ENCODE measurements at regions not wholly inside any gene's neighbourhood (a gene's known extent, or its start where the extent isn't known, plus 50 kb on each side); places are given as distances from the start of the nearest gene placed in this dataset.

DNA sequence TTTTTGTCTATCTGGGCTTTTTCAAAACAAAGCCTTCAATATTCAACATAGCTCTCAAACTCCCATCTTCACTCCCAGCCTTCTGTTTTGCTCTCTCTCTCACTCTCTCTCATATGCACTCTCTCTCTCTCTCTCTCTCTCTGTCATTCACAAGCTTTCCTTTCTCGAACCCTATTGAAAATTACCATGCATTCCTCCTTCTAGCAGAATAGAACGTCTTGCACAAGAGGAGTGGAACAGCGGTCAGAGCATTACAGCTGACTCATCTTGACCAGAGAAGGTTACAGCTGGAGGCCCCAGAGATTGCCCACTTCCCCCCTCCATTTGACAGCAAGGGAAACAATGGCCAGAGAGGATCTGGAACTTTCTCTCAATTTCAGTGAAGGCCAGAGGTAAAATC is 51.0 kb upstream of the LIFR start:
- in situ Hi-C loops (cut with MboI; ENCODE audit: low sequenced_read_pairs, unreplicated experiment): no loop called here
- DNase-seq (ENCODE audit: low spot score): no peak
- TF ChIP-seq, protein P1, sequence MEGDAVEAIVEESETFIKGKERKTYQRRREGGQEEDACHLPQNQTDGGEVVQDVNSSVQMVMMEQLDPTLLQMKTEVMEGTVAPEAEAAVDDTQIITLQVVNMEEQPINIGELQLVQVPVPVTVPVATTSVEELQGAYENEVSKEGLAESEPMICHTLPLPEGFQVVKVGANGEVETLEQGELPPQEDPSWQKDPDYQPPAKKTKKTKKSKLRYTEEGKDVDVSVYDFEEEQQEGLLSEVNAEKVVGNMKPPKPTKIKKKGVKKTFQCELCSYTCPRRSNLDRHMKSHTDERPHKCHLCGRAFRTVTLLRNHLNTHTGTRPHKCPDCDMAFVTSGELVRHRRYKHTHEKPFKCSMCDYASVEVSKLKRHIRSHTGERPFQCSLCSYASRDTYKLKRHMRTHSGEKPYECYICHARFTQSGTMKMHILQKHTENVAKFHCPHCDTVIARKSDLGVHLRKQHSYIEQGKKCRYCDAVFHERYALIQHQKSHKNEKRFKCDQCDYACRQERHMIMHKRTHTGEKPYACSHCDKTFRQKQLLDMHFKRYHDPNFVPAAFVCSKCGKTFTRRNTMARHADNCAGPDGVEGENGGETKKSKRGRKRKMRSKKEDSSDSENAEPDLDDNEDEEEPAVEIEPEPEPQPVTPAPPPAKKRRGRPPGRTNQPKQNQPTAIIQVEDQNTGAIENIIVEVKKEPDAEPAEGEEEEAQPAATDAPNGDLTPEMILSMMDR (IDR thresholded peaks at IDR 0.05; ENCODE audit: borderline replicate concordance, control extremely low read depth, extremely low read depth, insufficient read depth, missing control alignments): no peak

GRCh38 chr5:38607930-38608564 is 51.6 kb upstream of the LIFR start:
- no peak for DNase-seq (ENCODE audit: low spot score)
- in situ Hi-C loops (cut with MboI; ENCODE audit: low sequenced_read_pairs, unreplicated experiment): no loop called here

GRCh38 chr5:38608874-38609273 is 52.4 kb upstream of the LIFR start:
- in situ Hi-C loops (cut with MboI; ENCODE audit: low sequenced_read_pairs, unreplicated experiment): no loop called here
- no peak for DNase-seq (ENCODE audit: low spot score)
- TF ChIP-seq, protein P1 (IDR thresholded peaks at IDR 0.05; ENCODE audit: borderline replicate concordance, control extremely low read depth, extremely low read depth, insufficient read depth, missing control alignments): no peak

More at GRCh38 chr5:38607930-38608564, 51.6 kb upstream of the LIFR start:
- TF ChIP-seq, protein P1 (IDR thresholded peaks at IDR 0.05; ENCODE audit: borderline replicate concordance, control extremely low read depth, extremely low read depth, insufficient read depth, missing control alignments): no peak

DNA sequence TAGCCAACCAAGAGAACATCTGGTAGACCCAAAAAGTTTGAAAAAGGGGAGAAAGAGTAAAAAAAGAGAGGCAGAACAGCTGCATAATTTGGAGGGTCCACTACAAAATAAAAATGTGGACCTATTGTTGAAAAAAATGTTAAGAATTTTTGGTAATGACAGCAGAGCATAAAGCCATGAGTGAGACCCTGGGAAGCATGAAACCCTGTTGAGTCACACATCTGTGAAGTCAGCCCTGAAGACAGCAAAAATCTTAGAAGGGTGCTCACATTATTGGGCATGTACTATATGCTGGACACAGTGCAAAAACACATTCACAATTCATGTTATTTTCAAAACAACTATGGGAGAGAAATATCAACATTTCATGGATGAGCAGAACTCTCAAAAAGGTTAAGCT is 56.4 kb upstream of the LIFR start:
- DNase-seq (ENCODE audit: low spot score): no peak
- TF ChIP-seq, protein P1 (IDR thresholded peaks at IDR 0.05; ENCODE audit: borderline replicate concordance, control extremely low read depth, extremely low read depth, insufficient read depth, missing control alignments): no peak
- in situ Hi-C loops (cut with MboI; ENCODE audit: low sequenced_read_pairs, unreplicated experiment): no loop called here

DNA sequence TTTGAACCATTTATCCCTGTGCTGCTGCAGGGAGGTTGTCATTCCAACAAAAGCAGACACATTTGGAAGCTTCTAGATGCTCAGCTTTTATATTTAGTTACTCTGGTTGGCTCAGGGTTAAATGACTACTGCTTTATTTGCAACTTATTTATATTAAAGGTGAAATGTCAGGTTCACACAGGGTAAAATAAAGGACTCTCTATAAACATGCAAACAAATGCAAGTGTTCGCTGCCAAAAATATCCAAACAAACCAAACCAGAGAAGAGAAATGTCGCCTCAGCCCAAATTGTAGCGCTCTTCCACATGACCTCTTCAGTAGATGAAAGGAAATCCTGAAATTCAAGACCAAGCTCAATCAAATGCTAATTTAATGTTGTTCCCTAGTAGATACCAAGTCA is 57.0 kb upstream of the LIFR start:
- in situ Hi-C loops (cut with MboI; ENCODE audit: low sequenced_read_pairs, unreplicated experiment): no loop called here
- DNase-seq (ENCODE audit: low spot score): no peak
- TF ChIP-seq, protein P1 (IDR thresholded peaks at IDR 0.05; ENCODE audit: borderline replicate concordance, control extremely low read depth, extremely low read depth, insufficient read depth, missing control alignments): no peak

DNA sequence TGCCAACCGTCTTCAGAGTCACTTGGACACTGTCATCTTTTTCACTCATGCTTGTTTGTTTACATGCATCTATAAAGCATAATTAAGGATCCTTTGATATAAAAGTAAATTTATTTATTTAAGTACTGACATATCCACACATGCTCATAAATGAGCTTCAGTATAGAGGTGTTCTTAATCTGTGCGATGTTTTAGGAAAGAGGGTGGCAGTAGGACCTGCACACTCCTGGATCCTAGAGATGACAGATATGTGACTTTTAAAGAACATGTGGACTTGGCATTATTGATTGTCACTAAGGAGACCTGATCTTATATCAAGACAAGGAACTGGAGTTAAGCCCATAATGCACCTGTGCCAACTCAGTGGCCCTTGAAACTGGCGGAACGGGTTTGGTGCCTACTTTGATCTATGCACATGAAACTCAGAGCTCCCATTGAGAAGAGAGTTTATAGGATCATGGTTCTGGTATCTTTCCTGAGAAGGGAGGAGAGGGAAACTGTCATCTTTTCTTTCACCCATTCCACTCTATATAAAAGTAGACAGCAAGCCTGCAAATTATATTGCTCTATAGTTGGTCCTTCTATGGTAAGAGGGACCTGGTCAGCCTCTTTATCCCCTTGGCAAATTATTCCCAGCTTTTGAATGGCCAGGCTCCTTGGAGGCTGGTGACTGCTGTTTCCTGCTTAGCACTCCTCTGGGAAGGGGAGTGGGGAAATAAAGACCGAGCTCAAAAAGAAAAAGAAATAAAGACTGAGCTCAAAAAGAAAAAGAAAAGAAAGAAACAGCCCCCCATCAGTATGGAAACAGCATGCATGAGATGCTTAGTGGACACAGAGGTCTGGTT is 57.8 kb upstream of the LIFR start:
- TF ChIP-seq, protein P1 (IDR thresholded peaks at IDR 0.05; ENCODE audit: borderline replicate concordance, control extremely low read depth, extremely low read depth, insufficient read depth, missing control alignments): no peak
- DNase-seq (ENCODE audit: low spot score): no peak
- in situ Hi-C loops (cut with MboI; ENCODE audit: low sequenced_read_pairs, unreplicated experiment): no loop called here
